ENCODE measurements at regions not wholly inside any gene's neighbourhood (a gene's known extent, or its start where the extent isn't known, plus 50 kb on each side); places are given as distances from the start of the nearest gene placed in this dataset.

DNA sequence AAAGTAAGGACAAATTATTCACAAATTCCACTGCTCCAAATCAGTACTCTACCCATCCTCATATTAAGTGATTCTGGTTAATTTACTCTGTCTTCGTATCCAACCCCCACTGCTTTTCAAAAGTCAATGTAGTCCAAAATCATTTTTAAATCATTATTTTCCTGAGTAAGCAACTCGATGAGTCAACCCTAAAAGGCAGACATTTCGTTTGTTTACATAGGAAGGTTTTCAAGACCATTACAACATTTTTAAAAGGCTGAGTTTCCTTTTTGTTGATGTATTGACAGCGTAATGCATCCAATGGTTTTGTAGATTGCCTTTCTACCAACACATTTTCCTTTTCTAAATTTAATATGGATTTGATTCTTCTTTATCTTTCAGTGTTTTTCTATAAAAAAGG is 523.0 kb upstream of the ANKRD30A start:
- TF ChIP-seq, protein P1, sequence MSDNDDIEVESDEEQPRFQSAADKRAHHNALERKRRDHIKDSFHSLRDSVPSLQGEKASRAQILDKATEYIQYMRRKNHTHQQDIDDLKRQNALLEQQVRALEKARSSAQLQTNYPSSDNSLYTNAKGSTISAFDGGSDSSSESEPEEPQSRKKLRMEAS (IDR thresholded peaks at IDR 0.05): no peak
- no peak for TF ChIP-seq EZH2 (IDR thresholded peaks at IDR 0.05)
- TF ChIP-seq, protein P2, sequence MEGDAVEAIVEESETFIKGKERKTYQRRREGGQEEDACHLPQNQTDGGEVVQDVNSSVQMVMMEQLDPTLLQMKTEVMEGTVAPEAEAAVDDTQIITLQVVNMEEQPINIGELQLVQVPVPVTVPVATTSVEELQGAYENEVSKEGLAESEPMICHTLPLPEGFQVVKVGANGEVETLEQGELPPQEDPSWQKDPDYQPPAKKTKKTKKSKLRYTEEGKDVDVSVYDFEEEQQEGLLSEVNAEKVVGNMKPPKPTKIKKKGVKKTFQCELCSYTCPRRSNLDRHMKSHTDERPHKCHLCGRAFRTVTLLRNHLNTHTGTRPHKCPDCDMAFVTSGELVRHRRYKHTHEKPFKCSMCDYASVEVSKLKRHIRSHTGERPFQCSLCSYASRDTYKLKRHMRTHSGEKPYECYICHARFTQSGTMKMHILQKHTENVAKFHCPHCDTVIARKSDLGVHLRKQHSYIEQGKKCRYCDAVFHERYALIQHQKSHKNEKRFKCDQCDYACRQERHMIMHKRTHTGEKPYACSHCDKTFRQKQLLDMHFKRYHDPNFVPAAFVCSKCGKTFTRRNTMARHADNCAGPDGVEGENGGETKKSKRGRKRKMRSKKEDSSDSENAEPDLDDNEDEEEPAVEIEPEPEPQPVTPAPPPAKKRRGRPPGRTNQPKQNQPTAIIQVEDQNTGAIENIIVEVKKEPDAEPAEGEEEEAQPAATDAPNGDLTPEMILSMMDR (IDR thresholded peaks at IDR 0.05 in 2 of 3, conservative IDR thresholded peaks at IDR 0.05 in 1 of 3; ENCODE audit: borderline replicate concordance in 1 of 3, insufficient read depth in 1 of 3, low read depth in 2 of 3, low read length in 2 of 3): no peak
- TF ChIP-seq POLR2AphosphoS5 (IDR thresholded peaks at IDR 0.05; ENCODE audit: low read depth, low read length): no peak
- TF ChIP-seq, protein P3, sequence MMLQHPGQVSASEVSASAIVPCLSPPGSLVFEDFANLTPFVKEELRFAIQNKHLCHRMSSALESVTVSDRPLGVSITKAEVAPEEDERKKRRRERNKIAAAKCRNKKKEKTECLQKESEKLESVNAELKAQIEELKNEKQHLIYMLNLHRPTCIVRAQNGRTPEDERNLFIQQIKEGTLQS (IDR thresholded peaks at IDR 0.05): no peak
- TF ChIP-seq TCF7L2 (IDR thresholded peaks at IDR 0.05; ENCODE audit: borderline replicate concordance, extremely low read depth, insufficient read depth, insufficient read length): no peak
- TF ChIP-seq POLR2A (IDR thresholded peaks at IDR 0.05; ENCODE audit: borderline replicate concordance, extremely low read depth, insufficient read depth, insufficient read length): no peak
- TF ChIP-seq CEBPB (IDR thresholded peaks at IDR 0.05; ENCODE audit: low read depth): no peak
- TF ChIP-seq EZH2phosphoT487 (IDR thresholded peaks at IDR 0.05; ENCODE audit: borderline replicate concordance): no peak
- TF ChIP-seq ZNF274 (IDR thresholded peaks at IDR 0.05; ENCODE audit: low read depth, low read length): no peak
- TF ChIP-seq YY1 (IDR thresholded peaks at IDR 0.05; ENCODE audit: extremely low read depth, insufficient replicate concordance, low read depth, low read length): no peak
- TF ChIP-seq RAD21 (IDR thresholded peaks at IDR 0.05; ENCODE audit: low read depth): no peak
- TF ChIP-seq, protein P4, sequence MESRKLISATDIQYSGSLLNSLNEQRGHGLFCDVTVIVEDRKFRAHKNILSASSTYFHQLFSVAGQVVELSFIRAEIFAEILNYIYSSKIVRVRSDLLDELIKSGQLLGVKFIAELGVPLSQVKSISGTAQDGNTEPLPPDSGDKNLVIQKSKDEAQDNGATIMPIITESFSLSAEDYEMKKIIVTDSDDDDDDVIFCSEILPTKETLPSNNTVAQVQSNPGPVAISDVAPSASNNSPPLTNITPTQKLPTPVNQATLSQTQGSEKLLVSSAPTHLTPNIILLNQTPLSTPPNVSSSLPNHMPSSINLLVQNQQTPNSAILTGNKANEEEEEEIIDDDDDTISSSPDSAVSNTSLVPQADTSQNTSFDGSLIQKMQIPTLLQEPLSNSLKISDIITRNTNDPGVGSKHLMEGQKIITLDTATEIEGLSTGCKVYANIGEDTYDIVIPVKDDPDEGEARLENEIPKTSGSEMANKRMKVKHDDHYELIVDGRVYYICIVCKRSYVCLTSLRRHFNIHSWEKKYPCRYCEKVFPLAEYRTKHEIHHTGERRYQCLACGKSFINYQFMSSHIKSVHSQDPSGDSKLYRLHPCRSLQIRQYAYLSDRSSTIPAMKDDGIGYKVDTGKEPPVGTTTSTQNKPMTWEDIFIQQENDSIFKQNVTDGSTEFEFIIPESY (IDR thresholded peaks at IDR 0.05; ENCODE audit: extremely low read depth, insufficient replicate concordance, low read length): no peak
